ENCODE measurements at regions not wholly inside any gene's neighbourhood (a gene's known extent, or its start where the extent isn't known, plus 50 kb on each side); places are given as distances from the start of the nearest gene placed in this dataset.

DNA sequence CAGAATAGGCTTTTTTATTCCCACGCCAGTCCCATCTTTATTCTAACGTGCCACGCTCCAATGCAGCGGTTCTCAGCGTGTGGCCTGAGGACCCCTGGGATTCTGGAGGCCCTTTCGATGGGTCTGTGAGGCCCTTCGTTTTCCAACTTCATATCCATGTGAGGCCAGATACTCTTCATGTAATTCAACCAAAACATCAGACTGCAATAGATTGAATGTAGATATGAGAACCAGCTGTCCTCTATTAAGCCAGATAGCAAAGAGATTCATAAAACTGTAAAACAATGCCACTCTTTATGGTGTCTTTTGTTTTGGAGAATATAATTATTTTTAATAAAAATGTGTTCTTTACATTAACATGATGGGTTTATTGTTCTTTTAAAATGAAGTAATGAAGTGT is 53.2 kb upstream of the KMT2C start:
- no peak overlapping the region for H2BK120ac ChIP-seq (ENCODE audit: low read depth, low read length)
- no peak overlapping the region for H2AFZ ChIP-seq (replicated peaks; ENCODE audit: low read length, poor library complexity)
- no peak overlapping the region for H2BK20ac ChIP-seq (ENCODE audit: low read depth, low read length)
- in situ Hi-C loops (cut with MboI; ENCODE audit: low sequenced_read_pairs): no loop called here
- ChIA-PET CTCF (no interaction called here), POLR2A (ENCODE audit: unreplicated experiment) (no interaction called here)
- 48% methylated on average over 3 of the region's 7 CpGs; no CpG with 5 or more reads in 1 of the 2 experiments for WGBS, 2 experiments (ENCODE audit: extremely low coverage in 2 of 2, insufficient read length in 1 of 2)
- H3K27ac ChIP-seq (ENCODE audit: insufficient read depth, low read length): no peak overlapping the region
- H3K36me3 ChIP-seq (ENCODE audit: control insufficient read depth, insufficient read depth, low read length): no peaks in the 10 kb centered on the region
- no peaks in the 10 kb centered on the region for H3K9me1 ChIP-seq (ENCODE audit: insufficient read depth, low read length)
- ATAC-seq (ENCODE audit: low read depth) (no peak), DNase-seq (no peak)
- H3K9me3 ChIP-seq (ENCODE audit: control insufficient read depth, insufficient read depth, low read length): no peaks in the 10 kb centered on the region
- H4K91ac ChIP-seq (ENCODE audit: insufficient read depth, low read depth, low read length): no peak overlapping the region
- H4K5ac ChIP-seq (ENCODE audit: low read depth, low read length): no peak overlapping the region
- H2BK15ac ChIP-seq (ENCODE audit: low read depth, low read length): no peak overlapping the region
- no peak overlapping the region for H3K4ac ChIP-seq (ENCODE audit: low read depth, low read length)
- no peak overlapping the region for H2AK9ac ChIP-seq (replicated peaks; ENCODE audit: low read depth, low read length, poor library complexity)
- dilution Hi-C loops (cut with HindIII; ENCODE audit: low sequenced_read_pairs, unreplicated experiment): no loop called here
- H2BK5ac ChIP-seq (ENCODE audit: low read depth, low read length, poor library complexity, severe bottlenecking): no peak overlapping the region
- no peak overlapping the region for H3K18ac ChIP-seq (ENCODE audit: low read depth, low read length)
- no peak overlapping the region for H3K14ac ChIP-seq (replicated peaks; ENCODE audit: low read depth, low read length)
- TF ChIP-seq CTCF (conservative IDR thresholded peaks at IDR 0.05; ENCODE audit: low read depth, low read length) (no peak), NFE2L2 (IDR thresholded peaks at IDR 0.05; ENCODE audit: low read depth, low read length) (no peak)
- H3K27me3 ChIP-seq (ENCODE audit: control insufficient read depth, insufficient read depth, low read length): no peaks in the 10 kb centered on the region
- no peaks in the 10 kb centered on the region for H3K4me1 ChIP-seq (ENCODE audit: control insufficient read depth, insufficient read depth, low read length)
- H3K4me3 ChIP-seq (ENCODE audit: insufficient read depth, low read depth, low read length): no peak overlapping the region
- no peak overlapping the region for H3K9ac ChIP-seq (ENCODE audit: low read depth, low read length)
- no peaks in the 10 kb centered on the region for H3K79me1 ChIP-seq (ENCODE audit: low read depth in 1 of 2, low read length in 2 of 2)
- H4K20me1 ChIP-seq (ENCODE audit: insufficient read depth, low read length): no peaks in the 10 kb centered on the region
- no peak overlapping the region for H3K23ac ChIP-seq (ENCODE audit: low read depth, low read length)
- no TSS peak for BruUV-seq (replicated peaks)
- no peak overlapping the region for H3K4me2 ChIP-seq (ENCODE audit: low read depth, low read length)
- intact Hi-C loops (cut with micrococcal nuclease): no loop called here
- H3K56ac ChIP-seq (ENCODE audit: extremely low read depth, insufficient read depth, low read length): no peak overlapping the region
- H2AK5ac ChIP-seq (ENCODE audit: low read depth, low read length): no peak overlapping the region
- no peak overlapping the region for H4K8ac ChIP-seq (ENCODE audit: low read depth in 2 of 2, low read length in 2 of 2)
